ENCODE measurements at regions not wholly inside any gene's neighbourhood (a gene's known extent, or its start where the extent isn't known, plus 50 kb on each side); places are given as distances from the start of the nearest gene placed in this dataset.
"Not testable (repeated sequence)": the region's sequence is repeated elsewhere in the genome, so short reads cannot be mapped to it uniquely, and the experiment has no call there.

- not testable (repeated sequence) for TF ChIP-seq CTCF, POLR2A (IDR thresholded peaks at IDR 0.05)
Measured at GRCh38 chr10:131823601-131824099, 77.2 kb upstream of the PPP2R2D start.

All from Peyer's patch (tissue), 4 donors.